GM12872 (cell line): ENCODE measurements at regions not wholly inside any gene's neighbourhood (a gene's known extent, or its start where the extent isn't known, plus 50 kb on each side); places are given as distances from the start of the nearest gene placed in this dataset.

Source experiments
- TF ChIP-seq, protein P1 (sequence below): IDR thresholded peaks from 3 replicates; pipeline ENCODE4 v1.5.1; 2011; ENCODE audit warnings: low read depth, mild to moderate bottlenecking, low read length, moderate library complexity; ENCODE audit not compliant: insufficient read depth

DNA sequence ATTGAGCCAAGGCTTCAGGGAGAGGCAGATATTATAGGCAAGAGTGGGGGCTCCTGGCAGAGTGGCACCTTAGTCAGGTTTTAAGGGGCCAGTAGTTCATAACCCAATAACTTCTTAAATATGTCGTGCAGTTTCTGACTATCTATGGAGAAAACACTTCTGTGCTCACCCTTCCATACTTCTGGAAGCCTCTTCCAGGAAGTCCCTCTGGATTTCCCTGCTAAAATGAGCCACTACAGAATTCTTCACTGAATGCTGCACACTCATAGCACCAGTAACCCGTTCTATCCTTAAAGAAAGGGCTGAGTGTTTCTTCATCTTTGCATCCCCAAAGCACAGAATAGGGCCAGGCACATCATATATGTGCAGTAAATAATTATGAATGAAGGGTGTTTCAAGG, 198.5 kb upstream of the SLC24A3 start:
- TF ChIP-seq, protein P1, sequence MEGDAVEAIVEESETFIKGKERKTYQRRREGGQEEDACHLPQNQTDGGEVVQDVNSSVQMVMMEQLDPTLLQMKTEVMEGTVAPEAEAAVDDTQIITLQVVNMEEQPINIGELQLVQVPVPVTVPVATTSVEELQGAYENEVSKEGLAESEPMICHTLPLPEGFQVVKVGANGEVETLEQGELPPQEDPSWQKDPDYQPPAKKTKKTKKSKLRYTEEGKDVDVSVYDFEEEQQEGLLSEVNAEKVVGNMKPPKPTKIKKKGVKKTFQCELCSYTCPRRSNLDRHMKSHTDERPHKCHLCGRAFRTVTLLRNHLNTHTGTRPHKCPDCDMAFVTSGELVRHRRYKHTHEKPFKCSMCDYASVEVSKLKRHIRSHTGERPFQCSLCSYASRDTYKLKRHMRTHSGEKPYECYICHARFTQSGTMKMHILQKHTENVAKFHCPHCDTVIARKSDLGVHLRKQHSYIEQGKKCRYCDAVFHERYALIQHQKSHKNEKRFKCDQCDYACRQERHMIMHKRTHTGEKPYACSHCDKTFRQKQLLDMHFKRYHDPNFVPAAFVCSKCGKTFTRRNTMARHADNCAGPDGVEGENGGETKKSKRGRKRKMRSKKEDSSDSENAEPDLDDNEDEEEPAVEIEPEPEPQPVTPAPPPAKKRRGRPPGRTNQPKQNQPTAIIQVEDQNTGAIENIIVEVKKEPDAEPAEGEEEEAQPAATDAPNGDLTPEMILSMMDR: no peak

DNA sequence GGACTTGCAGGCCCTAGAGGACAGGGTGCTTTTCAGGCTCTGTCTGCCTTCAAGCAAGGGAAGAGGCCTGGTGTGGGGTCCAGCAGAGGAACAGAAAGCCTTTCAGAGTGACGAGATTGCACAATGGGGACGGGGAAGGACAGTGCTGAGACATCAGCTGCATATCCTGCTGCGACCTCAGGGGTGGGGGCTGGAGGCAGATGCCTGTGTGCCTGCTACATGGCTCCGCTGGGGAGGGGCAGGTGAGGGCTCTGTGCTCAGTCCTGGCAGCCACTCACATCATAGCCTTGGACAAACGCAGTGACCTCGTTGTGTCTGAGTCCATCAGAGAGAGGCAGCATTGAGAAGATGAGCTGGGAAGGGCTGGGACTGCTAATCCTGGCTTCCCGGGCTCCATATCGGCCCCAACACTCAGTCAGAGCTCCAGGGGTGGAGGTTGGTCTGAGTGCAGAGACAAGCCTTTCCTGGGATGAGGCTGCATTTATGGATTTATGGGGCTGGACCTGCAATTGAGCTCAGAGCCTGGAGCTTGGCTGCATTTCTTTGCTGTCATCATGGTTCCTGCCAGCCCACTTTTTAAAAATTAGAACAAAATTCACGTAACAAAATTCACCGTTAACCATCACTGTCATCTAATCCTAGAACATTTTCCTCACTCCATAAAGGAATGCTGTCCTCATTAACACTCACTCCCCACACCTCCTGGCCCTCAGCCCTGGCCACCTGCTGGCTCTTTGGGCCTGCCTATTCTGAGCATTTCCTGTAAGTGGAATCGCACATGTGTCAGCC, 196.9 kb upstream of the SLC24A3 start:
- TF ChIP-seq, protein P1: no peak

- TF ChIP-seq, protein P1: no peak
These were observed 196.3 kb upstream of the SLC24A3 start for GRCh38 chr20:19016140-19016497.

DNA sequence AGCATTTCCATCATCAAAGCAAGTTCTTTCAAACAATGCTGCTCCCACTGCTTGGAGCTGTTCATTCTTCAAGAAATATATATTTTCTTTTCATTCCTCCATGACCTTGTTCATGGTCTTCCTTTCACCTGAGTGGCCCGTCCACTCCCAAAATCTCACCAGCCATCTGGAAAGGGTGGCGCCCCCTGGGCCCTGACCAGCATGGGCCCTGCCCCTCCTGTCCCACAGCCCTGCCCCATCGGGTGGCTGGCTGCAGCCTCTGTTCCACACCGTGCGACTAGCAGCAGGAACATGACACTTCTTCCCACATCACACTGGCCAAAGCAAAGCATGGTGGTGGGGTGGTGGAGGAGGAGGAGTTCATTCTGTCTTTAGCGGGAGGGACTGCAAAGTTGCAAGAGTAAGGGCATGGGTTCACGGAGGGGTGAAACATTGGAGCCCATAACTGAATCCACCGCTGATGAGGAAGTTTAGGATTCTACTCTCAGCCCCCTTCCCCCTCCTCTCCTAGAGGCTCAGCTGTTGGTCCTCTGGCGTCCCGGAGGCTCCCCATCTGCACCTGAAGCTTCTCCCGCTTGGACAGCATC, 195.2 kb upstream of the SLC24A3 start:
- TF ChIP-seq, protein P1: no peak

GRCh38 chr20:19018881-19019280, 193.6 kb upstream of the SLC24A3 start:
- TF ChIP-seq, protein P1: no peak

DNA sequence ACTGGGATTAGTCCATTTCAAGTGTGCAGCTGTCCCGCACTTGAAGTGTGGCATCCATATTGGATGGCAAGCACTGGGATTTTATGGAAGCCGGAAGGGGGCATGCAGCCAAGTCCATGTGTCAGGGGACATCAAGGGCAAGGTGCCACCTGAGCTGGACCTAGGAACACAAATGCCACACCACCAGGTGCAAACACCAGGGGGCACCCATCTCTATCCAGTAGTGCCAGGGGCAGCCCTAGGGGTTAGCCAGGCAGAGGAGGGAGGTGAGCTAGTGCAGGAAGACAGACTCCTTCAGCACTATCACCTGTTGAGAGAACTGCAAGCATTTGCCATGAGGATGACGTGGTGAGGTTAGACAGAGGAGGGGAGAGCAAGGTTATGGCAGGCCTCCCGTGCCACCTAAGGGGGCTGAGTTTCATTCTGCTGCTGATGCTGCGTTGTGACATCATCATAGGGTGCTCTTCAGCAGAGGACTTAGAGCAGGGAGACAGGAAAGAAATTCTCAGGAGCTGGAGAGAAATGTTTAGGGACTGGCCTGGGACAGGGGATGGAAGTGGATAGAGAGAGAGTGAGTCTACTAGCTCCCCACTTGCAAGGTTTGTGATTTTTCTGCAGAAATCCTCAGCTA, 192.6 kb upstream of the SLC24A3 start:
- TF ChIP-seq, protein P1: peak; percentile 36; the same call in 1 of the 3 replicates

- TF ChIP-seq, protein P1: no peak
These were observed 190.9 kb upstream of the SLC24A3 start for GRCh38 chr20:19021406-19022117.
